ENCODE measurements at regions not wholly inside any gene's neighbourhood (a gene's known extent, or its start where the extent isn't known, plus 50 kb on each side); places are given as distances from the start of the nearest gene placed in this dataset.

DNA sequence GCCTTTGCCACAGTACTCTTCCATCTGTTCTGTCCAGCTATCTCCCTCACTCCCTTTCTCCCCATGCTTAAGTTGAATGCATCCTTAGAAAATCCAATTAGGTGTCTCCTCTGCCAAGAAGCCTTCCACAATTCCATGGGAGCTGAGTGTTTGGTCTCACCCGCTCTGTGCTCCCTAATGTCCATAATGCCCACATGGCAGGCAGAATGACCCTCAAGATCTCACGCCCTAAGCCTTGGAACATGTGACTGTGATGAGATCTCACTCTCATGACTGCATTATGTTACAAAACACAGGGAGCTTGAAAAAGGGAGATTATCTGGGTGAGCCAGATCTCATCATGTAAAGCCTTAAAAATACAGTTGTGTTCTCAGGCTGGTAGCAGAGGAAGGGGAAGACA, 229.4 kb downstream of the OMA1 start:
- no peak for TF ChIP-seq POLR2A (IDR thresholded peaks at IDR 0.05)
- TF ChIP-seq, protein P1, sequence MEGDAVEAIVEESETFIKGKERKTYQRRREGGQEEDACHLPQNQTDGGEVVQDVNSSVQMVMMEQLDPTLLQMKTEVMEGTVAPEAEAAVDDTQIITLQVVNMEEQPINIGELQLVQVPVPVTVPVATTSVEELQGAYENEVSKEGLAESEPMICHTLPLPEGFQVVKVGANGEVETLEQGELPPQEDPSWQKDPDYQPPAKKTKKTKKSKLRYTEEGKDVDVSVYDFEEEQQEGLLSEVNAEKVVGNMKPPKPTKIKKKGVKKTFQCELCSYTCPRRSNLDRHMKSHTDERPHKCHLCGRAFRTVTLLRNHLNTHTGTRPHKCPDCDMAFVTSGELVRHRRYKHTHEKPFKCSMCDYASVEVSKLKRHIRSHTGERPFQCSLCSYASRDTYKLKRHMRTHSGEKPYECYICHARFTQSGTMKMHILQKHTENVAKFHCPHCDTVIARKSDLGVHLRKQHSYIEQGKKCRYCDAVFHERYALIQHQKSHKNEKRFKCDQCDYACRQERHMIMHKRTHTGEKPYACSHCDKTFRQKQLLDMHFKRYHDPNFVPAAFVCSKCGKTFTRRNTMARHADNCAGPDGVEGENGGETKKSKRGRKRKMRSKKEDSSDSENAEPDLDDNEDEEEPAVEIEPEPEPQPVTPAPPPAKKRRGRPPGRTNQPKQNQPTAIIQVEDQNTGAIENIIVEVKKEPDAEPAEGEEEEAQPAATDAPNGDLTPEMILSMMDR (IDR thresholded peaks at IDR 0.05), result no peak

Data from body of pancreas (tissue), 4 donors.